H1 (cell line): ENCODE measurements at regions not wholly inside any gene's neighbourhood (a gene's known extent, or its start where the extent isn't known, plus 50 kb on each side); places are given as distances from the start of the nearest gene placed in this dataset.

Experiments
- CTCF ChIA-PET: fragments of 300-600 bp; sonication (Branson Sonifier 250); formaldehyde crosslinking; loops from one replicate; lab custom pipeline; 2021; ENCODE audit not compliant: partially characterized antibody; lab: Charles Lee
- POLR2A ChIA-PET: fragments of 300-600 bp; sonication (Branson Sonifier 250); formaldehyde crosslinking; loops from one replicate; lab custom pipeline; 2021; ENCODE audit warnings: inconsistent platforms; ENCODE audit not compliant: partially characterized antibody; lab: Charles Lee
- DNase-seq, 2 experiments: peaks; one replicate each; pipeline versions ENCODE4 v3.0.0 to v3.0.0-alpha.2; 2010 to 2022; ENCODE audit warnings: low spot score in 2 of 2, low read depth in 1 of 2, mixed read lengths in 1 of 2
- FAIRE-seq: peaks from 2 replicates; lab custom pipeline; 2011; peaks lifted over from hg19 to GRCh38; lab: Jason Lieb, UNC
- H2AFZ ChIP-seq: 2 replicates; pipeline ENCODE4 v1.8.1; 2012; ENCODE audit warnings: low read length, inconsistent platforms
- H2AK5ac ChIP-seq: 2 replicates; pipeline ENCODE4 v1.6.1; 2013; ENCODE audit warnings: low read depth, low read length
- H2BK120ac ChIP-seq: replicated peaks from 2 replicates; pipeline ENCODE3; 2013; ENCODE audit warnings: low read depth, low read length, inconsistent platforms
- H2BK12ac ChIP-seq: 2 replicates; pipeline ENCODE4 v1.6.1; 2013; ENCODE audit warnings: low read depth, low read length
- H2BK15ac ChIP-seq: 2 replicates; pipeline ENCODE4 v1.6.1; 2013; ENCODE audit warnings: low read length
- H2BK20ac ChIP-seq: 2 replicates; pipeline ENCODE4 v1.6.1; 2013; ENCODE audit warnings: low read length
- H2BK5ac ChIP-seq: 2 replicates; pipeline ENCODE4 v1.6.1; 2013; ENCODE audit warnings: low read depth, low read length
- H3K14ac ChIP-seq: 2 replicates; pipeline ENCODE4 v1.6.1; 2013; ENCODE audit warnings: inconsistent platforms; ENCODE audit not compliant: insufficient read length
- H3K18ac ChIP-seq: 2 replicates; pipeline ENCODE4 v1.6.1; 2013; ENCODE audit warnings: low read length; ENCODE audit errors: extremely low read depth
- H3K23ac ChIP-seq: 2 replicates; pipeline ENCODE4 v1.6.1; 2013; ENCODE audit warnings: inconsistent platforms; ENCODE audit not compliant: insufficient read length
- H3K23me2 ChIP-seq: 2 replicates; pipeline ENCODE4 v1.6.1; 2013; ENCODE audit warnings: low read depth, low read length
- H3K27ac ChIP-seq: 2 replicates; pipeline ENCODE4 v1.6.1; 2011; ENCODE audit warnings: low read depth, low read length, inconsistent platforms
- H3K27me3 ChIP-seq, 4 experiments: replicated peaks in 1 of 4; 1 replicate in 1 of 4; 2 replicates in 3 of 4; pipeline versions ENCODE4 v1.6.1 to v1.8.1; 2011 to 2013; ENCODE audit warnings: low read length in 3 of 4, mild to moderate bottlenecking in 3 of 4, inconsistent platforms in 2 of 4, mixed read lengths in 2 of 4, moderate library complexity in 1 of 4; ENCODE audit not compliant: control insufficient read depth in 3 of 4, insufficient read depth in 3 of 4; ENCODE audit errors: extremely low read depth in 1 of 4
- H3K36me3 ChIP-seq, 4 experiments: 2 replicates each; pipeline versions ENCODE4 v1.6.1 to v1.8.1; 2011 to 2013; ENCODE audit warnings: mild to moderate bottlenecking in 4 of 4, low read length in 3 of 4, moderate library complexity in 2 of 4, control low read depth in 1 of 4, inconsistent platforms in 1 of 4; ENCODE audit not compliant: insufficient read depth in 4 of 4, control insufficient read depth in 2 of 4
- H3K4ac ChIP-seq: replicated peaks from 2 replicates; pipeline ENCODE3; 2013; ENCODE audit warnings: low read length, low read depth, mixed read lengths, inconsistent platforms; ENCODE audit not compliant: insufficient read length
- H3K4me1 ChIP-seq, 4 experiments: replicated peaks in 1 of 4; 1 replicate in 1 of 4; 2 replicates in 3 of 4; pipeline versions ENCODE4 v1.6.1 to v1.8.1; 2011 to 2013; ENCODE audit warnings: low read length in 3 of 4, inconsistent platforms in 2 of 4, mixed read lengths in 1 of 4; ENCODE audit not compliant: insufficient read depth in 4 of 4, control insufficient read depth in 3 of 4
- H3K4me2 ChIP-seq, 2 experiments: 2 replicates each; pipeline versions ENCODE4 v1.6.1 to v1.8.1; 2011 to 2013; ENCODE audit warnings: low read depth in 2 of 2, low read length in 2 of 2, control low read depth in 1 of 2, inconsistent platforms in 1 of 2, mild to moderate bottlenecking in 1 of 2; ENCODE audit not compliant: insufficient read depth in 1 of 2
- H3K4me3 ChIP-seq, 4 experiments: fragments of 200-600, 300-600 bp in 1 of 4; sonication (generic), shearing (Covaris generic), sonication (Bioruptor Twin) in 1 of 4; 2 replicates each; pipeline versions ENCODE4 v1.5.1 to v1.8.1; 2011 to 2016; ENCODE audit warnings: low read length in 4 of 4, low read depth in 3 of 4, control low read depth in 2 of 4, inconsistent platforms in 2 of 4, mild to moderate bottlenecking in 2 of 4, mixed read lengths in 1 of 4, moderate library complexity in 1 of 4; ENCODE audit not compliant: insufficient read depth in 2 of 4; ENCODE audit errors: extremely low read depth in 1 of 4
- H3K56ac ChIP-seq: replicated peaks from 2 replicates; pipeline ENCODE3; 2013; ENCODE audit warnings: low read depth, mild to moderate bottlenecking, mixed read lengths, low read length, inconsistent platforms; ENCODE audit not compliant: insufficient read length
- H3K79me1 ChIP-seq: 2 replicates; pipeline ENCODE4 v1.6.1; 2013; ENCODE audit warnings: low read depth, low read length, control low read depth
- H3K79me2 ChIP-seq, 2 experiments: 2 replicates each; pipeline versions ENCODE4 v1.6.1 to v1.8.1; 2012 to 2013; ENCODE audit warnings: low read length in 2 of 2, mild to moderate bottlenecking in 2 of 2, inconsistent platforms in 1 of 2; ENCODE audit not compliant: insufficient read depth in 2 of 2, control insufficient read depth in 1 of 2
- H3K9ac ChIP-seq, 4 experiments: replicated peaks in 1 of 4; 1 replicate in 1 of 4; 2 replicates in 3 of 4; pipeline versions ENCODE4 v1.6.1 to v1.8.1; 2011 to 2013; ENCODE audit warnings: low read depth in 3 of 4, low read length in 3 of 4, control low read depth in 2 of 4, mild to moderate bottlenecking in 2 of 4, moderate library complexity in 2 of 4, inconsistent platforms in 1 of 4; ENCODE audit errors: extremely low read depth in 1 of 4
- H3K9me3 ChIP-seq, 2 experiments: 2 replicates each; pipeline versions ENCODE4 v1.6.1 to v1.8.1; 2012 to 2013; ENCODE audit warnings: mild to moderate bottlenecking in 2 of 2, moderate library complexity in 2 of 2, control low read depth in 1 of 2, inconsistent platforms in 1 of 2, low read depth in 1 of 2, low read length in 1 of 2, mixed read lengths in 1 of 2; ENCODE audit not compliant: insufficient read depth in 2 of 2
- H4K20me1 ChIP-seq, 2 experiments: replicated peaks in 1 of 2; 2 replicates each; pipeline versions ENCODE3 to v1.8.1; 2011 to 2013; ENCODE audit warnings: inconsistent platforms in 2 of 2, low read length in 2 of 2, mild to moderate bottlenecking in 1 of 2; ENCODE audit not compliant: insufficient read depth in 2 of 2, control insufficient read depth in 1 of 2
- H4K5ac ChIP-seq: 2 replicates; pipeline ENCODE4 v1.6.1; 2013; ENCODE audit warnings: low read length, low read depth, mixed read lengths, inconsistent platforms; ENCODE audit not compliant: insufficient read length
- H4K8ac ChIP-seq: 2 replicates; pipeline ENCODE4 v1.8.0; 2013; ENCODE audit warnings: mild to moderate bottlenecking, moderate library complexity, low read length, inconsistent platforms; ENCODE audit not compliant: insufficient read depth; ENCODE audit errors: extremely low read depth
- H4K91ac ChIP-seq: replicated peaks from 2 replicates; pipeline ENCODE3; 2013; ENCODE audit warnings: low read length, mixed read lengths, inconsistent platforms; ENCODE audit not compliant: insufficient read length
- ASH2L ChIP-seq: fragments of 200-600, 300-600 bp; sonication (generic); IDR thresholded peaks from one replicate; pipeline ENCODE4 v1.7.1; 2017; ENCODE audit warnings: low read length
- BRCA1 ChIP-seq: IDR thresholded peaks from 2 replicates; pipeline ENCODE4 v1.6.1; 2012; ENCODE audit warnings: low read depth, low read length, improper control_type of control experiment
- E2F6 ChIP-seq: IDR thresholded peaks from 2 replicates; pipeline ENCODE4 v1.6.1; 2012; ENCODE audit warnings: inconsistent platforms
- EP300 ChIP-seq, 2 experiments: IDR thresholded peaks; 1 replicate in 1 of 2; 2 replicates in 1 of 2; pipeline ENCODE4 v1.6.1; 2011 to 2012; ENCODE audit warnings: low read depth in 2 of 2, low read length in 2 of 2, mild to moderate bottlenecking in 2 of 2, borderline replicate concordance in 1 of 2, inconsistent platforms in 1 of 2, moderate library complexity in 1 of 2
- EZH2 ChIP-seq: fragments of 200-600 bp; sonication (generic); IDR thresholded peaks from 2 replicates; pipeline ENCODE4 v1.7.1; 2012; ENCODE audit warnings: low read depth, mild to moderate bottlenecking, moderate library complexity, low read length, inconsistent platforms; ENCODE audit not compliant: severe bottlenecking
- FOSL1 ChIP-seq: IDR thresholded peaks from 2 replicates; pipeline ENCODE4 v1.6.1; 2011; ENCODE audit warnings: mild to moderate bottlenecking, low read depth, low read length, moderate library complexity; ENCODE audit not compliant: insufficient read depth
- JUN ChIP-seq: IDR thresholded peaks from 2 replicates; pipeline ENCODE4 v1.6.1; 2011; ENCODE audit warnings: low read depth, mild to moderate bottlenecking, improper control_type of control experiment, low read length
- POU5F1 ChIP-seq: IDR thresholded peaks from 2 replicates; pipeline ENCODE4 v1.6.1; 2011; ENCODE audit warnings: low read depth, mild to moderate bottlenecking, low read length, moderate library complexity
- RBBP5 ChIP-seq: IDR thresholded peaks from 2 replicates; pipeline ENCODE4 v1.7.1; 2012; ENCODE audit warnings: low read depth, mild to moderate bottlenecking, inconsistent platforms, low read length, moderate library complexity, borderline replicate concordance
- RFX5 ChIP-seq: IDR thresholded peaks from 2 replicates; pipeline ENCODE4 v1.6.1; 2011; ENCODE audit warnings: low read depth, low read length, improper control_type of control experiment, borderline replicate concordance
- SAP30 ChIP-seq: fragments of 300-600 bp; sonication (generic); IDR thresholded peaks from 2 replicates; pipeline ENCODE4 v1.7.1; 2012; ENCODE audit warnings: low read length, moderate library complexity, mild to moderate bottlenecking, inconsistent platforms; ENCODE audit not compliant: insufficient read depth, insufficient replicate concordance
- SRF ChIP-seq: IDR thresholded peaks from 2 replicates; pipeline ENCODE4 v1.6.1; 2011; ENCODE audit warnings: mild to moderate bottlenecking, low read depth, low read length, moderate library complexity
- TAF7 ChIP-seq: optimal IDR thresholded peaks from 2 replicates; pipeline ENCODE3; 2011; ENCODE audit warnings: low read depth, mild to moderate bottlenecking, inconsistent platforms, low read length, moderate library complexity, borderline replicate concordance
- YY1 ChIP-seq: IDR thresholded peaks from 2 replicates; pipeline ENCODE4 v1.6.1; 2011; ENCODE audit warnings: low read depth, mild to moderate bottlenecking, low read length
- WGBS, 2 experiments: shearing (Covaris generic) in 1 of 2; methylation state at CpG; one replicate each; pipeline versions ENCODE4 v1.1.6 to v1.1.7; 2013 to 2015; ENCODE audit warnings: low lambda C conversion rate in 2 of 2, mixed read lengths in 2 of 2, inconsistent platforms in 1 of 2, low coverage in 1 of 2, missing lambda C conversion rate in 1 of 2; ENCODE audit not compliant: insufficient replicate concordance in 2 of 2, insufficient coverage in 1 of 2, insufficient read length in 1 of 2; ENCODE audit errors: extremely low coverage in 1 of 2, missing lambda C conversion rate in 1 of 2; 5-methylcytosine and 5-hydroxymethylcytosine counted together

DNA sequence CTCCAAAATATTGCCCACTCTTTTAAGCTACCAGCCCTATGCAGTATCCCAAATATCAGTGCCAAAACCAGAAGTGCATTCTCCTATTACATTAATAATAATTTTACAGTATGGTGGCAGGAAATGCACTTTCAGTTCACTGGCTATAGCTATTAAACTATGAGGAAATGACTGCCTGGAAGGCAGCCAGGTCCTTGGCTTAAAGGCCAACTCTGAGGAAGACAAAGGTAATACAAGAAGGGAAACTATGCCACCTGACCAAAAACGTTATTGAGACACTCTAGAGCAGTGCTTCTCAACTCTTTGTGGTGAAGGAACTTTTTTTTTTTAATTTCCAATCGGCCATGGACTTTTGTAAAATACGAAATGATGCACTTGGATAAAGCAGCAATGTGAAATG lies 133.6 kb upstream of the VAMP7 start:
- Histone ChIP-seq H3K27ac (no peak overlapping the region), H2BK15ac (no peak overlapping the region), H3K27me3 (no peaks in the 10 kb centered on the region), H3K18ac (no peak overlapping the region), H3K9me3 (peaks cover 9 to 24% of the 10 kb centered on the region in 2 experiments; a peak in 3 of 4 replicates), H2AFZ (no peak overlapping the region), H3K36me3 (no peaks in the 10 kb centered on the region), H3K23ac (no peak overlapping the region), H2BK5ac (no peak overlapping the region), H4K8ac (no peak overlapping the region), H4K20me1 (no peaks in the 10 kb centered on the region), H4K91ac (no peak overlapping the region), H3K56ac (no peak overlapping the region), H3K4me3 (no peak overlapping the region), H2BK12ac (no peak overlapping the region), H3K4ac (no peak overlapping the region), H3K79me1 (no peaks in the 10 kb centered on the region), H3K4me1 (no peaks in the 10 kb centered on the region), H2AK5ac (no peak overlapping the region), H3K79me2 (no peaks in the 10 kb centered on the region), H3K9ac (no peak overlapping the region), H2BK20ac (no peak overlapping the region), H3K14ac (no peak overlapping the region), H3K23me2 (no peaks in the 10 kb centered on the region; the same call in 1 of the 2 replicates), H2BK120ac (no peak overlapping the region), H3K4me2 (no peak overlapping the region), H4K5ac (no peak overlapping the region)
- 70% methylated on average over 3 of the region's 3 CpGs; no CpG with 5 or more reads in 1 of the 2 experiments for WGBS, 2 experiments
- FAIRE-seq (no peak), DNase-seq (no peak)
- ChIA-PET POLR2A (no interaction called here), CTCF (no interaction called here)
- TF ChIP-seq BRCA1 (no peak), YY1 (no peak), EP300 (IDR thresholded peaks at IDR 0.05; ENCODE audit: borderline replicate concordance in 1 of 2, low read depth in 2 of 2, low read length in 2 of 2) (no peak), RBBP5 (no peak), POU5F1 (no peak), JUN (no peak), E2F6 (no peak), EZH2 (no peak), RFX5 (no peak), FOSL1 (no peak), SAP30 (no peak), TAF7 (no peak), ASH2L (no peak), SRF (no peak)
